Heart left ventricle (tissue), 16 donors: ENCODE measurements at regions not wholly inside any gene's neighbourhood (a gene's known extent, or its start where the extent isn't known, plus 50 kb on each side); places are given as distances from the start of the nearest gene placed in this dataset.
"Not testable (repeated sequence)": the region's sequence is repeated elsewhere in the genome, so short reads cannot be mapped to it uniquely, and the experiment has no call there.

Source experiments
- ATAC-seq, 4 donors: fragments of 200-7000 bp; cut with Tn5 transposase; one replicate each; pipeline ENCODE4 v1.9.1; 2020 to 2022; ENCODE audit warnings: moderate library complexity in 4 of 4, mild to moderate bottlenecking in 3 of 4, moderate number of reproducible peaks in 1 of 4
- DNase-seq, 5 donors: peaks; one replicate each; pipeline ENCODE4 v3.0.0-alpha.2; 2020
- H3K27ac ChIP-seq, 12 donors: fragments of 200-600 bp; sonication (generic) in 4 of 12; one replicate each; pipeline versions ENCODE4 v1.5.0 to v1.8.0; 2016 to 2022; ENCODE audit warnings: mild to moderate bottlenecking in 2 of 12
- H3K27me3 ChIP-seq, 9 donors: fragments of 200-600 bp; sonication (generic) in 2 of 9; one replicate each; pipeline versions ENCODE4 v1.5.1 to v1.8.0; 2016 to 2022; ENCODE audit warnings: mild to moderate bottlenecking in 3 of 9
- H3K36me3 ChIP-seq, 9 donors: fragments of 200-600 bp; sonication (generic) in 2 of 9; one replicate each; pipeline versions ENCODE4 v1.5.0 to v1.8.0; 2018 to 2022; ENCODE audit warnings: mild to moderate bottlenecking in 2 of 9
- H3K4me1 ChIP-seq, 12 donors: fragments of 200-600 bp; sonication (generic) in 4 of 12; one replicate each; pipeline versions ENCODE4 v1.5.0 to v1.8.0; 2016 to 2022; ENCODE audit warnings: mild to moderate bottlenecking in 3 of 12
- H3K4me3 ChIP-seq, 12 donors: fragments of 200-600 bp; sonication (generic) in 4 of 12; one replicate each; pipeline versions ENCODE4 v1.5.0 to v1.8.0; 2017 to 2022; ENCODE audit warnings: mild to moderate bottlenecking in 9 of 12, moderate library complexity in 4 of 12
- H3K9me3 ChIP-seq, 12 donors: fragments of 200-600 bp; sonication (generic) in 4 of 12; one replicate each; pipeline versions ENCODE4 v1.5.0 to v1.8.0; 2016 to 2022; ENCODE audit warnings: mild to moderate bottlenecking in 1 of 12
- POLR2A ChIP-seq, 2 donors: fragments of 450-650 bp; IDR thresholded peaks; one replicate each; pipeline ENCODE4 v1.6.1; 2017; ENCODE audit warnings: antibody characterized with exemption in 2 of 2, mild to moderate bottlenecking in 2 of 2, moderate library complexity in 2 of 2
- WGBS, 4 donors: extraction: QIAGEN DNeasy Blood & Tissue Kit in 2 of 4; methylation state at CpG; one replicate each; pipeline versions ENCODE4 v1.1.5 to v1.1.7; 2013 to 2018; 5-methylcytosine and 5-hydroxymethylcytosine counted together
- intact Hi-C, 10 donors: fragments of 100-400 bp; cut with DNase I; formaldehyde crosslinking; loops; one replicate each; pipeline versions ENCODE4 v1.11.1 to v1.14.2; 2022
- TF ChIP-seq, protein P1 (sequence below), 12 donors: fragments of 200-600 bp; sonication (generic) in 4 of 12; IDR thresholded peaks; one replicate each; pipeline versions ENCODE4 v1.5.0 to v1.8.0; 2018 to 2022; ENCODE audit warnings: antibody characterized with exemption in 12 of 12, mild to moderate bottlenecking in 5 of 12
- donor health status: ischemic (EF 13 %, LVEDD 7.1; RV severe dilation, severe dysfunction).
- donor health status: healthy with polysubstance abuse.
- donor health status: DM: no; HTN: yes; CAD: no.
- donor health status: DM: no; HTN: no; CAD: no.
- donor health status: ischemic (EF 25% LVEDD 6.9; RV normal size, moderate dysfunction).
- donor health status: ischemic (EF 25% LVEDD 5.7; RV mildly dilated, moderate dysfunction).
- donor health status: healthy.
- donor health status: DM: yes; HTN: yes; CAD: no.
- donor health status: ischemic (EF 35%, LVEDD 5.7; RV mildly dilated, moderate dysfunction).
- donor health status: nonischemic (EF 11% LVEDD 7.7; RV severe dilation, severe dysfunction).
- donor health status: DM: yes; HTN: yes; CAD: no.
- donor health status: PGD.
- donor health status: ischemic (EF 29% LVEDD 5.4; RV normal size, mild dysfunction).
- donor health status: nonischemic (EF 23%, LVEDD 6.1; RV moderate dilation, normal function).

DNA sequence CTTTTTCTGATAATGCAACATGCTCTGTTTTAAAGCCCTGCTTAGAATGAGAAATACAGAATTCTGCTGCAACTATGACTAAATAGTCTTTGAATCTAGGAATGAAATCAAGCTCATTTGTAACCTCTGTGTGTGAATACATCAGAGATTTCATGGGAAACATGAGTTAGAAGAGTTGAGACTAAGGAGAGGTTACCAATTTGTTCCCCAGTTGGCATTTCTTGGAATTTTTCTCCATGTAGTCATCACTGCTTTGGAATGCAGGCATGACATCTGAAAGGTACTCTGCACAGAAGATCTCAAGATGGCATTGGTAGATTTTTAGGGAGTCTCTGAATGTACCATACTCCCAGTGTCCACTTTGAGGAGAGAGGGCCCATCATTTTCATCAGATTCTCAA, 237.2 kb downstream of the TFAP2A start:
- Histone ChIP-seq H3K27ac (no peak overlapping the region), H3K27me3 (no peaks in the 10 kb centered on the region), H3K9me3 (no peaks in the 10 kb centered on the region), H3K4me3 (no peak overlapping the region), H3K4me1 (no peaks in the 10 kb centered on the region), H3K36me3 (no peaks in the 10 kb centered on the region)
- intact Hi-C loops = no loop called here
- ATAC-seq (no peak), DNase-seq (no peak)
- TF ChIP-seq, protein P1, sequence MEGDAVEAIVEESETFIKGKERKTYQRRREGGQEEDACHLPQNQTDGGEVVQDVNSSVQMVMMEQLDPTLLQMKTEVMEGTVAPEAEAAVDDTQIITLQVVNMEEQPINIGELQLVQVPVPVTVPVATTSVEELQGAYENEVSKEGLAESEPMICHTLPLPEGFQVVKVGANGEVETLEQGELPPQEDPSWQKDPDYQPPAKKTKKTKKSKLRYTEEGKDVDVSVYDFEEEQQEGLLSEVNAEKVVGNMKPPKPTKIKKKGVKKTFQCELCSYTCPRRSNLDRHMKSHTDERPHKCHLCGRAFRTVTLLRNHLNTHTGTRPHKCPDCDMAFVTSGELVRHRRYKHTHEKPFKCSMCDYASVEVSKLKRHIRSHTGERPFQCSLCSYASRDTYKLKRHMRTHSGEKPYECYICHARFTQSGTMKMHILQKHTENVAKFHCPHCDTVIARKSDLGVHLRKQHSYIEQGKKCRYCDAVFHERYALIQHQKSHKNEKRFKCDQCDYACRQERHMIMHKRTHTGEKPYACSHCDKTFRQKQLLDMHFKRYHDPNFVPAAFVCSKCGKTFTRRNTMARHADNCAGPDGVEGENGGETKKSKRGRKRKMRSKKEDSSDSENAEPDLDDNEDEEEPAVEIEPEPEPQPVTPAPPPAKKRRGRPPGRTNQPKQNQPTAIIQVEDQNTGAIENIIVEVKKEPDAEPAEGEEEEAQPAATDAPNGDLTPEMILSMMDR (IDR thresholded peaks at IDR 0.05) = no peak
- TF ChIP-seq POLR2A (IDR thresholded peaks at IDR 0.05) = no peak

DNA sequence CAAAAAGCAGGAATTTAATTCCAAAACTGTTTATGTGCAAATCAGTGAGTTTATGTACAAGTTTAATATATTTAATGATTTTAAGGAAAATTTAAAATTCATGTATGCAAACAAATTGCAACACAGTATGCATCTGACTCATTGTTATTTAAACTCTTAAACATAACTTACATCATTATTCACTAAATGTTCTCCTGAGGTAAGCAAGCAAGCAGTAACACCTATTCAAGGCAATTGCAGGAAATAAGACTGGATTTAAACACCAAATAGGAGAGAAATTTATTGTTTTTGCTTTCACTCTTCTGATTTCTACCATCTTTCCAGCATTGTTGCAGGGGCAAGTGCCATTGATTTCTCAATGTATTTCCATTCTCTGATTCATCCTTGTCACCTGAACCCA, 239.5 kb downstream of the TFAP2A start:
- intact Hi-C loops = no loop called here
- Histone ChIP-seq H3K27me3 (no peaks in the 10 kb centered on the region), H3K4me1 (no peaks in the 10 kb centered on the region), H3K36me3 (no peaks in the 10 kb centered on the region), H3K4me3 (no peak overlapping the region), H3K9me3 (no peaks in the 10 kb centered on the region), H3K27ac (no peak overlapping the region)
- ATAC-seq (no peak), DNase-seq (no peak)
- TF ChIP-seq POLR2A (IDR thresholded peaks at IDR 0.05) = no peak
- TF ChIP-seq, protein P1 (IDR thresholded peaks at IDR 0.05) = no peak

DNA sequence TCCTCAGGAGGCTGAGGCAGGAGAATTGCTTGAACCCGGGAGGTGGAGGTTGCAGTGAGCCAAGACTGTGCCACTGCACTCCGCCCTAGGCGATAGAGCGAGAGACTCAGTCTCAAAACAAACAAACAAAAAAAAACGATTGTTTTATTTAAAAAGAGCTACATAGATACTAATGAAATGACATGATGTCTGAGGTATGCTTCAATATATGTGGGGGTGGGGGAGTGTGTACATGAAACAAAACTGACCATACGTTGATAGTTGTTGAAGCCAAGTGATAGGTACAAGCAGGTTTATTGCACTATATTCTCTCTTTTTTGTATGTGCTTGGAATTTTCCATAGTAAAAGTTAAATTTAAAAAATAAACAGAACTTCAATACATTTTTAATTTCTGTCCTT, 240.1 kb downstream of the TFAP2A start:
- H3K27me3 ChIP-seq = no peaks in the 10 kb centered on the region
- H3K36me3 ChIP-seq = no peaks in the 10 kb centered on the region
- H3K9me3 ChIP-seq = no peaks in the 10 kb centered on the region
- H3K4me3 ChIP-seq = no peak overlapping the region
- ATAC-seq (no peak), DNase-seq (no peak)
- intact Hi-C loops = no loop called here
- H3K27ac ChIP-seq = no peak overlapping the region
- no peaks in the 10 kb centered on the region for H3K4me1 ChIP-seq
- no peak for TF ChIP-seq POLR2A (IDR thresholded peaks at IDR 0.05)
- TF ChIP-seq, protein P1 (IDR thresholded peaks at IDR 0.05) = no peak
- 79 to 84% (median 83%) methylated on average over 6 of the region's 6 CpGs for WGBS, 4 donors

DNA sequence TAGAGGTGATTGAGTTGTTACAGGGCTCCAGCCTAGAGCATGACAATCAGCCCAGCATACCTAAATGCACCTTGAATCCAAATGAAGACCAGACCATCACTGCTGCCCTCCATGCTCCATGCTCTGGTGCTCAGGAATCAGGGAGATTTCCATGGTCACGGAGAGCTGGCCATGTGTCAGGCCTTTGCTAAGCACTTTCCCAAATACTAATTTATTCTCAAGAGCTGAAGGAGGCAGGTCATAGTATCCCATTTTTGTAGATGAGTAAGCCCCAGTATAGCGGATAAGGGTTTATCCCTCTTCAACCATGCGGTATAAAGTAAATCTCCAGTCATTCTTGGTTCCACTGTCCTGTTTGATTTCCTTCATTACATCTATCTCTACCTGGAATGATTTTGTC, 240.8 kb downstream of the TFAP2A start:
- Histone ChIP-seq H3K4me1 (no peaks in the 10 kb centered on the region), H3K27me3 (no peaks in the 10 kb centered on the region), H3K4me3 (no peak overlapping the region), H3K36me3 (no peaks in the 10 kb centered on the region), H3K27ac (no peak overlapping the region), H3K9me3 (no peaks in the 10 kb centered on the region)
- DNase-seq = no peak
- 71 to 96% (median 91%) methylated on average over 3 of the region's 3 CpGs for WGBS, 4 donors
- intact Hi-C loops = no loop called here
- no peak for ATAC-seq
- no peak for TF ChIP-seq POLR2A (IDR thresholded peaks at IDR 0.05)
- TF ChIP-seq, protein P1 (IDR thresholded peaks at IDR 0.05) = no peak

DNA sequence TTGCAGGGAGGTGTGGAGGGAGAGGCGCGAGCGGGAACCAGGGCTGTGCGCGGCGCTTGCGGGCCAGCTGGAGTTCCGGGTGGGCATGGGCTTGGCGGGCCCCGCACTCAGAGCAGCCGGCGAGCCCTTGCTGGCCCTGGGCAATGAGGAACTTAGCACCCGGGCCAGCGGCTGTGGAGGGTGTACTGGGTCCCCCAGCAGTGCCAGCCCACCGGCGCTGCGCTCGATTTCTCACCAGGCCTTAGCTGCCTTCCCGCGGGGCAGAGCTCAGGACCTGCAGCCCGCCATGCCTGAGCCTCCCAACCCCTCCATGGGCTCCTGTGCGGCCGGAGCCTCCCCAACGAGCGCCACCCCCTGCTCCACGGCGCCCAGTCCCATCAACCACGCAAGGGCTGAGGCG, 243.2 kb downstream of the TFAP2A start:
- H3K9me3 ChIP-seq, H3K27ac ChIP-seq, ATAC-seq, DNase-seq, H3K4me3 ChIP-seq, intact Hi-C loops, H3K4me1 ChIP-seq, H3K36me3 ChIP-seq, H3K27me3 ChIP-seq: not testable (repeated sequence)
- WGBS, 4 donors = 92 to 97% (median 94%) methylated on average over 12 to 29 of the region's 29 CpGs
